DMS 273 (cell line): ENCODE measurements at regions not wholly inside any gene's neighbourhood (a gene's known extent, or its start where the extent isn't known, plus 50 kb on each side); places are given as distances from the start of the nearest gene placed in this dataset.

ENCODE experiments used
- DNase-seq: peaks from one replicate; lab custom pipeline; 2025; ENCODE audit not compliant: unreplicated experiment; lab: John Stamatoyannopoulos, UW

DNA sequence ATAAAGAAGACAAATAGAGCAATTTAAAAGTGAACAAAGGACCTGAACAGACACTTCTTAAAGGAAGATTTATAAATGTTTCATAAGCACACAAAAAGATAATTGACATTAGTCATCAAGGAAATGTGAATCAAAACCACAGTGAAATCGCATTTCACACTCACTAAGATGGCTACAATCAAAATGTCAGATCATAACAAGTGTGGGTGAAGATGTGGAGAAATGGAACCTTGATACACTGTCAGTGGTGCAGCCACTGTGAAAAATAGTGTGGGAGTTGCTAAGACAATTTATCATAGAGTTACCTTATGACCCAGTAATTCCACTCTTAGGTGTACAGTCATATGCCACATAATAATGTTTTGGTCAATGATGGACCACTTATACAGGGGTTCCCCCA, 54.5 kb upstream of the HTR4 start:
- no peak for DNase-seq

- no peak for DNase-seq
Observed at GRCh38 chr5:148711961-148712360, 57.6 kb upstream of the HTR4 start.

DNA sequence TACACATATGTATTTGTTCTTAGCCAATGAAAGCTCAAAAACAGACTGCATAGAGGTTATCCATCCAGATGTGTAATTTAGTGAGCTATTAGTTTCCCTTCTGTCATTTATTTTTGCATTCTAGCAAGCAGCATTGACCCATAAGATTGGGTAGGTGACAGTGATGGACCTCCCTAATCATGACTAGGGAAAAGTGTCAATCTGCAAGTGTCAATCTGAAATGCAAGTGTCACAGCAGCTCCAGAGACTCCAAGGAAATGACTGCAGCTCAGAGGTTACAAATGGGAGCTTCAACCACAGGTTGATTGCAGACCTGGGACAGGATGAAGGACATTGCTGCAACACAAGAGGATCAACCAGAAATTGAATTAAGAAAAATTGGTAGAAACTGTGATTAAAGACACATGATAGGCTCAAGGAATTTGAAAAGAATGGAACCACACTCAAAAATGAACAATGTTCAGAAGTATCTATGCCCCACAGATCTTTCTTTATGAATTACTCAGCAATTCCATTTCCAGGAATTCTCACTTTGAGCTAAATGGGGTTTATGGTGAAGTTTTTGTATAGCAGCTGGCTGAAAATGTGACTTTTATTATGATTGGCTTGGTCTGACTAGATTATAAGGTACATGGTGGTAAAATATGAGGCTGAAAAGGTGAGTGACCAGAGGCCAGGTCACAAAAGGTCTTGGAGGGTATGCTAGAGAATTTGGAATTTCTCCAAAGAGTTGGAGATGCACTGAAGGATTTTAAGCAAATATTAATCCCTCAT, 59.6 kb upstream of the HTR4 start:
- DNase-seq: no peak

GRCh38 chr5:148716716-148717115, 62.4 kb upstream of the HTR4 start:
- DNase-seq: no peak

GRCh38 chr5:148717668-148718067, 63.3 kb upstream of the HTR4 start:
- DNase-seq: no peak

GRCh38 chr5:148719605-148720004, 65.3 kb upstream of the HTR4 start:
- DNase-seq: no peak

GRCh38 chr5:148720257-148720656, 65.9 kb upstream of the HTR4 start:
- DNase-seq: no peak

GRCh38 chr5:148723143-148723542, 68.8 kb upstream of the HTR4 start:
- no peak for DNase-seq

DNA sequence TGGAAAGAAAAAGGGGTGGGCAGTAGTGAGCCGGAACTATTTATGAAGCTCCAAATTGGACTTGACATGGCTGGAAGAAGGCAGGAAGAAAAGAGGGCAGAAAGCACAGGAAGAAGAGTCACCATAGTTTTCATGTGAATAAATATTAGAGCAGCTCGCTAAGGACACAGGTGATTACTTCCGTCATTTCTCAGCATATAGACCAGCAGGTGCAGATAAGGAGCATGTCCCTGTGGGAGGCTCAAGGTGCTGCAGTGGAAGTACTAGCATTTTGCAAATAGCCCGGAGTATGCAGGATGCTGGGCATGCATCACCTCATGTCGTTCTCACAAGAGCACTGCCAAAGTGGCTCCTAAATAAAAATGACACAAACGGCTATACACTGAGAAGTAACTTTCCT, 71.3 kb upstream of the HTR4 start:
- no peak for DNase-seq

GRCh38 chr5:148729182-148729581, 74.9 kb upstream of the HTR4 start:
- no peak for DNase-seq

DNA sequence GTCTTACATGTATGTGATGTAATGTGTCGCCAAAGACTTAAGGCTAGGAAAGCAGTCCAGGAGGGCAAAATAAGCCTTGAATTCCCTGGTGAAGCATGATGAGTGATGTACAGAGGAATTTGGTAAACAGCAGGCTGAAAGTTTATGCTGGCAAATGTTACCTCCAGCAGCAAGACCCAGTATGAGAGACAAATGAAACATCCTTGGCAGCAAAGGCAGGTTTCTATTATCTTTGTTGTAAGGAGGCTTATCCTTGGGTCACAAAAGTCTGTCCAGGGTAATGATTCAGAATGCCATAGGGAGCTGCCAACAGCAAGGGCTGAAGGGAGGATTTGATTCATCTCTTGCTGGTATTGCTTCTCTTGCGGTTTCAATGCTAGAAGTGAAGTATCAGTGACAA, 75.9 kb upstream of the HTR4 start:
- DNase-seq: no peak

- DNase-seq: peak; percentile 87
Observed at GRCh38 chr5:148730942-148731898, 76.9 kb upstream of the HTR4 start.

DNA sequence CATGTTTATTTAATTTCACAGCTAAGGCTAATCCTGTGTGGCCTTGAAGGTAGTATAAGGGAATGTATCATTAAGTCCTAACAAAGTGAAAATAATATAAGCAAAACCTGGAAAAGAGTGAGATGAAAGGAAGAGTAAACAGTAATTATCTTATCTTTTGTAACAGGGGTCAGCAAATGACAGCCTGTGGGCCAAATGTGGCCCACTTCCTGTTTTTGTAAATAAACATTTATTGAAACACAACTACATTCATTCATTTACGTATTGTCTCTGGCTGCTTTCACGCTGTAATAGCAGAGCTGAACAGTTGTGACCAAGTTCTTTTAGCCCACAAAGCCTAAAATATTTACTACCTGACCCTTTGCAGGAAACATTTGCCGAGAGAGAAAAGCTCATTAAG, 78.4 kb upstream of the HTR4 start:
- DNase-seq: no peak

GRCh38 chr5:148733601-148734438, 79.5 kb upstream of the HTR4 start:
- peak; percentile 87 for DNase-seq

GRCh38 chr5:148734518-148734917, 80.2 kb upstream of the HTR4 start:
- DNase-seq: no peak

DNA sequence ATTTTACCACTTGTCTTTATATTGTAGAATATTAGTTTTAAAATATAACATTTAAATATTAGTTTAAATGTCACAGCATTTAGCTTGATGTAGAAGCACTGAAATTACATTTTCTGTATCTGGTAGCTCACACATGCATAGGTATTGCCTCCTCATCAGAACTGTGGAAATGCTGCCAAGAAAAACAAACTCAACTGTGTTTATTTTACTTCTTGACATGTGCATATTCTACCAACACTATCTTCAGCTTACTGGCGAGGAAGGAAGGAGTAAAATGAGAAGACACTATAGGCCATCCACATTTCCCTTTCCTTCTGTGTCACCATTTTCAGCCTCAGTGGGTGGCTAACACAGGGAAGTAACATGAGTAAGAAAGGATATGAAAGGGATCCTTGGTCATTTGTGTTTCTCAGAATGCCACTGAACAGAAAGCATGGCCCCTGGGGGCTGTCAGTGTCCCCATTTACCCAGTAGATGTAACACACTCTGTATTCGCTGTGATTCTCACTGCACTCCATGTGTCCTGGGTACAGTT, 81.0 kb upstream of the HTR4 start:
- no peak for DNase-seq

- DNase-seq: no peak
Observed at GRCh38 chr5:148739023-148739422, 84.7 kb upstream of the HTR4 start.

DNA sequence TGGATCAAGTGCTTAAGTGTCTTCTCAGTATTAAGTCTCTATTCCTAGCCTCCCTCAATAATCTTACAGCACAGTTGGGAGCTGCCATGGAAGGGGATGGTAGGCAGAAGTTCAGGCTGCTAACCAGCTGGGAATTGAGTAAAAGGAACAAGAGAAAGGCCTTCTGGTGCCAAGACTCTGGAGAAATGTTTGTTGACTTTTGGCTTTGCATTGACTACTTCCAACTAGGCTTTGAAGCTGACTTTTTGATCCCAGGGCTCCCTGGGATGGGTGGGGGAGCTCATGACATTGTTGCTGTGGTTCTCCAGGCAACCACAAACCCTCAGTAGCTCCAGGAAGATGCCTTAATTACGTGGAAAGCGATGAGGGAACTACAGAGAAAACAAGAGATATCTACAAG, 85.2 kb upstream of the HTR4 start:
- DNase-seq: no peak

DNA sequence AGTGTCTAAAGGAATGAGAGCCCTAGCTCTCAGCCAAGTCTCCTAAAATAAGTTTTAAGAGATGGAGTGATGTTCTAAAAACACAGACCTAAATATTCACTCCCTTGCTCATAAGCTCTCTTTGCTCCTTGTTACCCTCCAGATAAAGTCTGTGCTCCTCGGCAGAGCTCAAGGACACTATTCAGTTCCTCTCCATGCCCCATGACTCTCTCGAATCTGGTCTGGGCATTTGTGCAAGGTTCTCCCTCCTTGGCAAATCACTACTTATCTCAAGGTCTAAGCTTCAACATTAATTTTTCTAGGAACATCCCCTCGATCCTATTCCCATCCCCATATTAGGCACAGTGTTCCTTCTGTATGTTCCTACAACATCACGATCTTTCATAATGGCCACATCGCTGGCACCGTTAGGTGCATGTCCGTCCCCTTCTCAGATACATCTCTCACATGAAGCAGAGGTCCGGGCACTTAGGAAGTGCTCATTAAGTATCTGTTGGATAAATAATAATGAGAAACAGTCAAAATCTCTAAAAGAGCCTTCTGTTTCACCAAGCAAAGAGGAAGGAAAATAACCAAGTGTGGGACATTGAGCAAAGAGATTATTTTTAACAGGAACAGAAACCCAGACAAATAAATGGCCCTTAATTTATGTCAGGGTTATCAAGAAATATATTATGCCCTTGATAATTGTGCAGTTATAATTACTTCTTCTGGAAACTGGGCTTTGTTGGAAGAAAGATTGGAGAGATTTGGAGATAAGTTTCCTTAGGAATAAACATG, 85.9 kb upstream of the HTR4 start:
- no peak for DNase-seq
